ENCODE measurements at regions not wholly inside any gene's neighbourhood (a gene's known extent, or its start where the extent isn't known, plus 50 kb on each side); places are given as distances from the start of the nearest gene placed in this dataset.

GRCh38 chr1:60171801-60172200 is 98.2 kb upstream of the C1orf87 start:
- no peak overlapping the region for H3K4me3 ChIP-seq (ENCODE audit: low read depth, low read length)
- DNase-seq (ENCODE audit: low read depth) = peak; percentile 71
- no peak for TF ChIP-seq CTCF (IDR thresholded peaks at IDR 0.05; ENCODE audit: low read depth, low read length, missing control alignments)
- in situ Hi-C loops (cut with HindIII; ENCODE audit: low sequenced_read_pairs) = no loop called here

- in situ Hi-C loops (cut with HindIII; ENCODE audit: low sequenced_read_pairs) = no loop called here
- DNase-seq (ENCODE audit: low read depth) = no peak
- peak; percentile 18 for TF ChIP-seq CTCF (IDR thresholded peaks at IDR 0.05; ENCODE audit: low read depth, low read length, missing control alignments)
- no peak overlapping the region for H3K4me3 ChIP-seq (ENCODE audit: low read depth, low read length)
These were observed 97.1 kb upstream of the C1orf87 start for GRCh38 chr1:60170709-60171108.

GRCh38 chr1:60169206-60169605 is 95.6 kb upstream of the C1orf87 start:
- H3K4me3 ChIP-seq (ENCODE audit: low read depth, low read length) = no peak overlapping the region
- in situ Hi-C loops (cut with HindIII; ENCODE audit: low sequenced_read_pairs) = no loop called here
- no peak for TF ChIP-seq CTCF (IDR thresholded peaks at IDR 0.05; ENCODE audit: low read depth, low read length, missing control alignments)
- DNase-seq (ENCODE audit: low read depth) = peak; percentile 27

GRCh38 chr1:60162936-60163335 is 89.4 kb upstream of the C1orf87 start:
- in situ Hi-C loops (cut with HindIII; ENCODE audit: low sequenced_read_pairs) = no loop called here
- no peak overlapping the region for H3K4me3 ChIP-seq (ENCODE audit: low read depth, low read length)

GRCh38 chr1:60160141-60160540 is 86.6 kb upstream of the C1orf87 start:
- in situ Hi-C loops (cut with HindIII; ENCODE audit: low sequenced_read_pairs) = no loop called here
- no peak for TF ChIP-seq CTCF (IDR thresholded peaks at IDR 0.05; ENCODE audit: low read depth, low read length, missing control alignments)
- H3K4me3 ChIP-seq (ENCODE audit: low read depth, low read length) = no peak overlapping the region

More at GRCh38 chr1:60162936-60163335, 89.4 kb upstream of the C1orf87 start:
- no peak for DNase-seq (ENCODE audit: low read depth)
- TF ChIP-seq CTCF (IDR thresholded peaks at IDR 0.05; ENCODE audit: low read depth, low read length, missing control alignments) = no peak

GRCh38 chr1:60156371-60156770 is 82.8 kb upstream of the C1orf87 start:
- no peak for DNase-seq (ENCODE audit: low read depth)
- no peak overlapping the region for H3K4me3 ChIP-seq (ENCODE audit: low read depth, low read length)
- in situ Hi-C loops (cut with HindIII; ENCODE audit: low sequenced_read_pairs) = no loop called here
- no peak for TF ChIP-seq CTCF (IDR thresholded peaks at IDR 0.05; ENCODE audit: low read depth, low read length, missing control alignments)

More at GRCh38 chr1:60160141-60160540, 86.6 kb upstream of the C1orf87 start:
- DNase-seq (ENCODE audit: low read depth) = peak; percentile 38

GRCh38 chr1:60153961-60154360 is 80.4 kb upstream of the C1orf87 start:
- no peak for DNase-seq (ENCODE audit: low read depth)
- no peak for TF ChIP-seq CTCF (IDR thresholded peaks at IDR 0.05; ENCODE audit: low read depth, low read length, missing control alignments)
- in situ Hi-C loops (cut with HindIII; ENCODE audit: low sequenced_read_pairs) = no loop called here
- no peak overlapping the region for H3K4me3 ChIP-seq (ENCODE audit: low read depth, low read length)
